HG03439 (cell line): ENCODE measurements at regions not wholly inside any gene's neighbourhood (a gene's known extent, or its start where the extent isn't known, plus 50 kb on each side); places are given as distances from the start of the nearest gene placed in this dataset.
"Not testable (repeated sequence)": the region's sequence is repeated elsewhere in the genome, so short reads cannot be mapped to it uniquely, and the experiment has no call there.

Experiments used
- ATAC-seq: cut with Tn5 transposase; IDR thresholded peaks from one replicate; pipeline ENCODE4 v1.9.1; 2021; ENCODE audit warnings: mild to moderate bottlenecking, moderate library complexity; ENCODE audit not compliant: unreplicated experiment

DNA sequence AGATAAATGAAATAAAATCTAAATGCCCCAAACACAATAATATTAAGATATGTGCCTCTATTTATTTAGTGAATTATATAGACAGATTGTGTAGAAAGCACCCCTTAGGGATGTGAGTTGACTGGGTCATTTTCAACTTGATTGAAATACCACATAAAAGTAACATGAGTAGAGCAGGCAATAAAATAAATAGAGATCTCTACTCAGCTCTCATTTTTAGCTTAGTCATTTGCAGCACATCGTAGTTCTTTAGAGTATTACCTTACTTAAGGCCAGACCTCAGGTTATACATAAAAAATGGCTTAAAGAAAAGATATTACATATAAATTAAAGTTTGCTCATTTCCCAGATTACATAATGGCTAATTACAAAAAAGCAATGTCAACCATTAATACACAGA is 1525.6 kb upstream of the PRR20A start:
- ATAC-seq, result no peak

DNA sequence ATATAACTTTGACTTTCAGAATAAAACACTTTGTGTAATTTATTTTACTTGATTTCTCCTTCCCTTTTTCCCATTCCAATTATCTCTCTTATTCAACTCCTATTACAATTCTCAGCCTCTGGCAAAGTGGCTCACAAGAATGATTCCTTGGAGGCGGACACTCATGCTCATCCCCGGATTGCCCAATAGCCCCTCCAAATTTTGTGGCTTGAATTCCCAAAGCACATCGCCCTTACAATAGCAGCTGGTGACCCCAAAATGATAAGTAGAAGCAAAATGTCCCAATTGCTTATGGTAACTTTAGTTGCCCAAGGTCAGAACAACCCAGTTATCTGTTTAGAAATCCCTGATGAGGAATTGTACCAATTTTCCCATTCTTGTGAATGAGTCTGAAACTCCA is 1523.5 kb upstream of the PRR20A start:
- ATAC-seq, result no peak

- no peak for ATAC-seq
Observed at GRCh38 chr13:55627221-55627620, 1513.5 kb upstream of the PRR20A start.

DNA sequence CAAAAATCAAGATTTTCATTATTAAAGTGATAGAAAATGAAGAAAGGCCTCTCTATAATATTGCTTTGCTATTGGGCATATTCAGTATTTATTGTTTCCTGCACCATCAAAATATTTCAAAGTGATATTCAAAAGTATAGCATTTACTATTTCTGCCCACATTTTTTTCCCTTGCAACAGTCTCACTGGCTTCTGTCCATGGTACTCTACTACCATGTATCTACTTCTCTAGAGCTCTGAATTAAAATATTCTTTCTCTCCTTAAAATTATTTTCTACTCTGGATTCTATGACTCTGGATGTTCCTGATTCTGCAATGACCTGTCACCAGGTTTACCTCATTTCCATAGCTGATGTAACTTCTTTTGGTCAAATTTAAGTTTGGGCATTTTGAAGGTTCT is 1508.3 kb upstream of the PRR20A start:
- ATAC-seq, result no peak

DNA sequence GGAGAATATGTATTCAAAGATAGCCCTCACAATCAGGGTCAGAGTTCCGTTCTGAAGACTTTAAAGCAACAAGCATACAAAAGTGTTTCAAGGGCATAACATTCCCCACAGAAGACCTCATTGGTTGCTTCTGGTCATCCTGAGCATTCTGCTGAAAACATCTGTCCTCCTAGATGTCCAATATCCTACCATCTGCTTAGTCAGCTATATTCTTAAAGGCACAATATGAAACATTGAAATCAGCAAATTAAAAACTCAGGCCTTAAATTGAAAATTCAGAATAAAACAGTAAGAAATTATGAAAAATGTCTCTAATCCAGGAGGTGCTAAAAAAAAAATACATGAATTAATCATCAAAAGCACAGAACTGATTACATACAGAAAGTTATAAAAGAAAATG is 1491.2 kb upstream of the PRR20A start:
- ATAC-seq, result no peak

DNA sequence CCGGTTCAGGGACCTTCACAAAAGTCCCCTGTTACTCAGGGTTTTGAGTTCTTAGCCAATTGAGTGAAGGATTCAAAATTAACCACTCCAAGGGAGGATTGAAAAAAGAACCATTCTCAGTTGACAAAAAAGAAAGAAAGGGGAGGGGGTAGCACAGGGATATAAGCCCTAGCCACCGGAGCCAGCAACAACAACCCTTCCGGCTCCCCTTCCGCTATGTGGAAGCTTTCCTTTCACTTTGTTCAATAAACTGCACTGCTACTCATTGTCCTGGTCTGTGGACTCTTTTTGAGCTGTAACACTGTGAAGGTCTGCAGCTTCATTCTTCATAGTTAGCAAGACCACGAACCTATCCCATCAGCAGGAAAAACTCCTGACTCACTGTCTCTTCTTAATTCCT is 1488.1 kb upstream of the PRR20A start:
- no peak for ATAC-seq

GRCh38 chr13:55653497-55653896 is 1487.2 kb upstream of the PRR20A start:
- ATAC-seq, result no peak

- no peak for ATAC-seq
Observed at GRCh38 chr13:55654243-55654642, 1486.5 kb upstream of the PRR20A start.

DNA sequence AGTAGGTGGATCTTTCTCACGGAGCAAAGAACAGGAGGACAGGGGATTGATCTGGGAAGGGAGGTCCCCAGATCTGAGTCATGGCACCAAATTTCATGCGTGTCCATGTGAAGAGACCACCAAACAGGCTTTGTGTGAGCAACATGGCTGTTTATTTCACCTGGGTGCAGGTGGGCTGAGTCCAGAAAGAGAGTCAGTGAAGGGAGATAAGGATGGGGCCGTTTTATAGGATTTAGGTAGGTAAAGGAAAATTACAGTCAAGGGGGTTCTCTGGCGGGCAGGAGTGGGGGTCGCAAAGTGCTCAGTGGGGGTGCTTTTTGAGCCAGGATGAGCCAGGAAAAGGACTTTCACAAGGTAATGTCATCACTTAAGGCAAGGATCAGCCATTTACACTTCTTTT is 1480.5 kb upstream of the PRR20A start:
- not testable (repeated sequence) for ATAC-seq

- ATAC-seq, result no peak
Observed at GRCh38 chr13:55660851-55661250, 1479.9 kb upstream of the PRR20A start.

DNA sequence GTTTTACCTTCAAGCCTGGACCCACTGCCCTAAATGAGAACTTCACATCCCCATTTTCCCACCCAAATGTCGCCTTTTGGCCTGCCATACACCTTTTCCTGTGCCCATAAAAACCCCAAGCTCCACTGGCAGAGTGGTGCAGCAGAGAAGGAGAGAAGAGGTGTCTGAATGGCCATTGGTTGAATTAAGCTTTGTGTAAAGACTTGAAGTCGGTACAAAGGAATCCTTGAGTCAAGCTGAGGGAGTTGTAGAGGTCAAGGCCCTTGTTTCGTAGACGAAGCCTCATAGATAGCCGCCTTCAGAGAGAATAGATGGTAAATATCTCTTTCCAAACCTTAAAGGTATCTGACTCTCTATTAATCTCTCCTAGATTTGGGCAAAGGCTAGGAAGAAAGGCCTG is 1479.2 kb upstream of the PRR20A start:
- no peak for ATAC-seq

GRCh38 chr13:55664178-55664577 is 1476.5 kb upstream of the PRR20A start:
- ATAC-seq, result no peak

DNA sequence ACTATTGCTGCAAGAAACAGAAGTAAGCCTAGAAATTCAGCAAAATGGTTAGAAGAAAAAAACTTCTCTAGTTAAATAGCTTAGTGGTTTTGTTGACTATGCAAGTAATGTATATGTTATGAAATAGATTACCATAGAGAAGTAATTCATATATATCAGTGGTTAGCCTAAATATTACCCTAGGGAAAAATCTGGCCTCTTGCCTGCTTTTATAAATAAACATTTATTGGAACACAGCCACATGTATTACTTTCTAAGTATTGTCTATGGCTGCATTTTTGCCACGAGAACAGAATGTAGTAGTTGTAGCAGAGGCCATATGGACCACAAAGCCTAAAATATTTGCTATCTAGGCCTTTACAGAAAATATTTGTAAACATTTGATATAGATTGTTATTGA is 1471.7 kb upstream of the PRR20A start:
- ATAC-seq, result no peak

DNA sequence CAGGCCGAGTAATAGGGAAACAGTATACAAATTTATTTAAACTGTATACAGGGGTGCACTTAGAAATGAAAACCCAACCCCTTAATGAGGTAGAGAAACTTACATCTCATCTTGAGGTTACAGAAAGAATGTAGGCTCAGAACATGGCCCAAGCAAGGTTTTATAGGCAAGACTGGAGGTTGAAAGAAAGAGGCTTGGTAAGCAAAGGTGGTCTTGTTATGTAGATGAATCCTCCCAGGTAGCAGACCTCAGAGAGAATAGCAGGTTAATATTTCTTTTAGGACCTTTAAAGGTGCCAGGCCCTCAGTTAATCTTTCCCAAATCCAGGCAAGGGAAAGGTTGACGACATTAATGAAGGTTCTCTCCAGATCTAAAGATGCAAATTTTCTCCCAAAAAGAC is 1466.8 kb upstream of the PRR20A start:
- ATAC-seq, result no peak

- no peak for ATAC-seq
Observed at GRCh38 chr13:55682776-55683175, 1457.9 kb upstream of the PRR20A start.

DNA sequence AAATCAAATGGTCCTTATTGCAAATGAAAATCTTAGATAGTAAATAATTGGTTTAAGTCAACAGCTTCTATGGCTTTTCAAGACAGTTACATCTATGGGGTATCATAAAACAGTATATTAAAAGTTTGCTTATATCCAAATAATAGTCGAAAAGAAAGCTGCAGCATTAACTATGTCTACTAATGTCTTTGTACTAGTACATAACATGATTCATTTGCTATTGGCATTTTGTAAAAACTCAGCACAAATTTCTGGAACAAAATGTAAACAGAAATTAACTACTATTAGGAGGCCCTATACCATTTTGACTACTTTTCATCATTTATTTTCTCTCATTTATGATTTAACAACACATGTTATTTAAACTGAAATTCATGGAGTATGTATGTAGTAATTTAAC is 1435.2 kb upstream of the PRR20A start:
- ATAC-seq, result no peak

GRCh38 chr13:55705971-55706370 is 1434.7 kb upstream of the PRR20A start:
- no peak for ATAC-seq

- no peak for ATAC-seq
Observed at GRCh38 chr13:55714120-55714519, 1426.6 kb upstream of the PRR20A start.

GRCh38 chr13:55727683-55728082 is 1413.0 kb upstream of the PRR20A start:
- no peak for ATAC-seq

- no peak for ATAC-seq
Observed at GRCh38 chr13:55728247-55728646, 1412.5 kb upstream of the PRR20A start.

DNA sequence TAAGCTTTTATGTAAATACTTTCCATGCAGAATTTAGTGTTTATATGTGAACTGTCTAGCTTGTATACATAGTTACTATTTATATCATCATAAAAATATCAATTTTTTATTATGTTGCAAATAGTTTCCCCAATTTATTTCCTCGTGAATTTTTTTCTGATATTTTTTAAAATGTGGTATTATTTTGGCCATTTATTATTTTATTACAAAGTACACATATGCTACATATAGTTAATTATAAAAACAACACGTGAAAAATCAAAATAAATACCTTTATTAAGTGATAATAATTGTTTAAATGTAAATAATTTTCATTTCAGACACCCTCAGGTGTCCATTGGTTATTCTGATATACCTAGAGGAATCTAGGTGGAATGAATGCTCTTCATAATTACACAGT is 1394.9 kb upstream of the PRR20A start:
- ATAC-seq, result no peak

DNA sequence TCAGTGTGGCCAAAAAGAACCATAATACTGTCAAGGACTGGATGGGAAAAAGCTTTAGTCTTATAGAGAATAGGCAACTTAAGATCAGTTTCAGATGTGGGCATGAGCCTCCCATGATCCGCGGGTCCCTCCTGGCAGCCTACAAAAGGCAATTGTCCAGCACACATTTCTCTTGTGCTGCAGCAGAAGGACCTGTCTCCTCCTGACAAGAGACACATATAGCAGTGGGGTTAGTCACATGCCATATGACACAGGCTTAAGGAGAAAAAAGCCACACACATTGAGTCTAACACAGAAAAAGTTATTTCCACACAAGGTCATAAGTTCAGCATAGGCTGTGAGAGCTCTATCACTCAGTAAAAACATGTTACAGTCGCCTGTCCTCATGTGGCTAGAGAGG is 1378.7 kb upstream of the PRR20A start:
- no peak for ATAC-seq

- ATAC-seq, result no peak
Observed at GRCh38 chr13:55777612-55778011, 1363.1 kb upstream of the PRR20A start.

DNA sequence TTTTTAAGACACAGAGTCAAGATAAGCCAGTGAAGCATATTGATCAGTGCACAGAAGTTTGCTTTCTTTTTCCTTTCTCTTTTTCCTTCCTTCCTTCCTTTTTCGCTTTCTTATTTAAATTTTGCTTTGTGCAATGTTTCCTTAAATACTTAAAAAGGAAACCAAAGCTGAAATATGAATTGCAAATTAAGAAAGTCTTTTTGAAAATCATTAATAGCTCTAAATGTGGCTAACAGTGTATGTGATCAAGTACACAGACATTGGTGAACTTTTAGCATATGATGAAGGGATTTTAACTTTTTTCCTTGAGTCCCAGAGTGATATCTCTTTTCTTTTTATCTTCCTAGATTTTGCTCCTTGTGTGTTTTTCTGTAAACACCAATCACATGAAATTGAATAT is 1356.9 kb upstream of the PRR20A start:
- no peak for ATAC-seq
